Keratinocyte (primary cell): ENCODE measurements at regions not wholly inside any gene's neighbourhood (a gene's known extent, or its start where the extent isn't known, plus 50 kb on each side); places are given as distances from the start of the nearest gene placed in this dataset.

ENCODE experiments used
- EZH2 ChIP-seq: IDR thresholded peaks from one replicate; pipeline ENCODE4 v1.6.1; 2012; ENCODE audit warnings: inconsistent platforms, mild to moderate bottlenecking, low read length, moderate library complexity
- TF ChIP-seq, protein P1 (sequence below), 3 experiments: IDR thresholded peaks in 1 of 3; conservative IDR thresholded peaks in 1 of 3; optimal IDR thresholded peaks in 1 of 3; 2 replicates in 2 of 3; 3 replicates in 1 of 3; pipeline versions ENCODE3 to v1.5.1; 2011; ENCODE audit warnings: low read length in 3 of 3, mild to moderate bottlenecking in 3 of 3, moderate library complexity in 2 of 3, control low read depth in 1 of 3, inconsistent platforms in 1 of 3; ENCODE audit not compliant: insufficient read depth in 2 of 3; ENCODE audit errors: extremely low read depth in 1 of 3

DNA sequence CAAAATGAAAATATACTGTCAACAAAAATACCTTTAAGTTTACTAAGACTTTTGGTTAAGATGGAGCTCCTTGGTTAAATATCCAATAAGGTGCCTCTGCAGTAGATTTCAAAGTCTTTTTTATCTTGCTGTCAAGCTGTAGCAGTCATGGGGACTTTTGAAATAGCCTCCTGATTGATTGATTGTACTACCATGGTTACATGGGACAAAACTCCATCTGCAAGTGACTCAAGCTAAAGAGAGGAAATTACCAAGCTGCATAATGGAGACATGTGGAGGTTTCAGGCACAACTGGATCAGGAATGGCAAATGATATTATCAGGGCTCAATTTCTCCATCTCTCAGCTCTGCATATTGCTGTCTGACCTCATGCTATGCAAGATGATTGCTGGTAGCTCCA is 73.4 kb upstream of the ST8SIA3 start:
- no peak for TF ChIP-seq EZH2
- TF ChIP-seq, protein P1, sequence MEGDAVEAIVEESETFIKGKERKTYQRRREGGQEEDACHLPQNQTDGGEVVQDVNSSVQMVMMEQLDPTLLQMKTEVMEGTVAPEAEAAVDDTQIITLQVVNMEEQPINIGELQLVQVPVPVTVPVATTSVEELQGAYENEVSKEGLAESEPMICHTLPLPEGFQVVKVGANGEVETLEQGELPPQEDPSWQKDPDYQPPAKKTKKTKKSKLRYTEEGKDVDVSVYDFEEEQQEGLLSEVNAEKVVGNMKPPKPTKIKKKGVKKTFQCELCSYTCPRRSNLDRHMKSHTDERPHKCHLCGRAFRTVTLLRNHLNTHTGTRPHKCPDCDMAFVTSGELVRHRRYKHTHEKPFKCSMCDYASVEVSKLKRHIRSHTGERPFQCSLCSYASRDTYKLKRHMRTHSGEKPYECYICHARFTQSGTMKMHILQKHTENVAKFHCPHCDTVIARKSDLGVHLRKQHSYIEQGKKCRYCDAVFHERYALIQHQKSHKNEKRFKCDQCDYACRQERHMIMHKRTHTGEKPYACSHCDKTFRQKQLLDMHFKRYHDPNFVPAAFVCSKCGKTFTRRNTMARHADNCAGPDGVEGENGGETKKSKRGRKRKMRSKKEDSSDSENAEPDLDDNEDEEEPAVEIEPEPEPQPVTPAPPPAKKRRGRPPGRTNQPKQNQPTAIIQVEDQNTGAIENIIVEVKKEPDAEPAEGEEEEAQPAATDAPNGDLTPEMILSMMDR (optimal IDR thresholded peaks at IDR 0.05 in 1 of 3, IDR thresholded peaks at IDR 0.05 in 1 of 3, conservative IDR thresholded peaks at IDR 0.05 in 1 of 3; ENCODE audit: extremely low read depth in 1 of 3, insufficient read depth in 2 of 3, low read length in 3 of 3), result no peak
